ENCODE measurements at regions not wholly inside any gene's neighbourhood (a gene's known extent, or its start where the extent isn't known, plus 50 kb on each side); places are given as distances from the start of the nearest gene placed in this dataset.

GRCh38 chr4:81743731-81744435 is 272.2 kb upstream of the RASGEF1B start:
- DNase-seq = no peak
- no peaks in the 10 kb centered on the region for H3K36me3 ChIP-seq (replicated peaks in 1 of 2; ENCODE audit: control insufficient read depth in 1 of 2, insufficient read depth in 2 of 2, low read length in 2 of 2)
- no peaks in the 10 kb centered on the region for H3K79me2 ChIP-seq (ENCODE audit: insufficient read depth, low read length)
- H3K27ac Mint-ChIP-seq = peak overlapping the region in 3 of 7 donors; percentile 3 to 42 (median 13)
- H3K36me3 Mint-ChIP-seq = no peaks in the 10 kb centered on the region
- H3K4me2 ChIP-seq (replicated peaks; ENCODE audit: extremely low read depth, low read length, poor library complexity, severe bottlenecking) = no peak overlapping the region
- H3K27me3 ChIP-seq (ENCODE audit: control insufficient read depth in 2 of 2, insufficient read depth in 2 of 2, low read length in 2 of 2) = no peaks in the 10 kb centered on the region
- H3K4me1 Mint-ChIP-seq = peaks cover 38% of the 10 kb centered on the region
- H3K9me3 Mint-ChIP-seq = peaks cover 0 to 4% (median 0%) of the 10 kb centered on the region in 7 donors
- TF ChIP-seq CTCF (IDR thresholded peaks at IDR 0.05) = no peak
- no peak overlapping the region for H3K9ac ChIP-seq (ENCODE audit: insufficient read depth, low read length, poor library complexity, severe bottlenecking)
- H3K27me3 Mint-ChIP-seq (ENCODE audit: low read depth in 3 of 3) = peaks cover 0 to 2% (median 0%) of the 10 kb centered on the region in 3 donors
- H3K4me3 ChIP-seq (replicated peaks in 1 of 3; ENCODE audit: low read depth in 2 of 3, low read length in 3 of 3) = no peak overlapping the region
- H3K9me3 ChIP-seq (replicated peaks in 1 of 2; ENCODE audit: control insufficient read depth in 1 of 2, insufficient read depth in 1 of 2, low read length in 2 of 2) = no peaks in the 10 kb centered on the region
- peaks cover 29 to 38% of the 10 kb centered on the region in 2 donors for H3K4me1 ChIP-seq (ENCODE audit: control insufficient read depth in 1 of 2, insufficient read depth in 2 of 2, low read length in 2 of 2)
- intact Hi-C loops (cut with micrococcal nuclease) = no loop called here
- H4K20me1 ChIP-seq (ENCODE audit: insufficient read depth, low read length) = no peaks in the 10 kb centered on the region
- 84% methylated on average over 9 of the region's 9 CpGs for WGBS (ENCODE audit: insufficient coverage)
- no peak overlapping the region for H2AFZ ChIP-seq (ENCODE audit: insufficient read depth, low read depth, low read length, poor library complexity, severe bottlenecking)
- H3K27ac ChIP-seq (ENCODE audit: low read depth in 1 of 2, low read length in 2 of 2) = no peak overlapping the region
- no peak overlapping the region for H3K4me3 Mint-ChIP-seq

- intact Hi-C loops (cut with micrococcal nuclease) = no loop called here
- Mint-ChIP-seq H3K4me3 (no peak overlapping the region), H3K4me1 (peaks cover 28% of the 10 kb centered on the region), H3K36me3 (no peaks in the 10 kb centered on the region), H3K27ac (peak overlapping the region; percentile 52 to 93 (median 79)), H3K9me3 (peaks cover 0 to 4% (median 0%) of the 10 kb centered on the region in 7 donors), H3K27me3 (ENCODE audit: low read depth in 3 of 3) (peaks cover 0 to 3% (median 2%) of the 10 kb centered on the region in 3 donors)
- H4K20me1 ChIP-seq (ENCODE audit: insufficient read depth, low read length) = no peaks in the 10 kb centered on the region
- peak overlapping the region; percentile 20 for H3K4me2 ChIP-seq (replicated peaks; ENCODE audit: extremely low read depth, low read length, poor library complexity, severe bottlenecking)
- no peak overlapping the region for H3K4me3 ChIP-seq (replicated peaks in 1 of 3; ENCODE audit: low read depth in 2 of 3, low read length in 3 of 3)
- no peaks in the 10 kb centered on the region for H3K36me3 ChIP-seq (replicated peaks in 1 of 2; ENCODE audit: control insufficient read depth in 1 of 2, insufficient read depth in 2 of 2, low read length in 2 of 2)
- peaks cover 18 to 24% of the 10 kb centered on the region in 2 donors for H3K4me1 ChIP-seq (ENCODE audit: control insufficient read depth in 1 of 2, insufficient read depth in 2 of 2, low read length in 2 of 2)
- TF ChIP-seq CTCF (IDR thresholded peaks at IDR 0.05) = no peak
- H2AFZ ChIP-seq (ENCODE audit: insufficient read depth, low read depth, low read length, poor library complexity, severe bottlenecking) = no peak overlapping the region
- peak; percentile 37 to 61 (median 40) for DNase-seq
- no peaks in the 10 kb centered on the region for H3K79me2 ChIP-seq (ENCODE audit: insufficient read depth, low read length)
- H3K9ac ChIP-seq (ENCODE audit: insufficient read depth, low read length, poor library complexity, severe bottlenecking) = no peak overlapping the region
- H3K27ac ChIP-seq (ENCODE audit: low read depth in 1 of 2, low read length in 2 of 2) = peak overlapping the region; percentile 42 to 69
- no peaks in the 10 kb centered on the region for H3K27me3 ChIP-seq (ENCODE audit: control insufficient read depth in 2 of 2, insufficient read depth in 2 of 2, low read length in 2 of 2)
- H3K9me3 ChIP-seq (replicated peaks in 1 of 2; ENCODE audit: control insufficient read depth in 1 of 2, insufficient read depth in 1 of 2, low read length in 2 of 2) = no peaks in the 10 kb centered on the region
Observed at GRCh38 chr4:81740487-81740886, 268.8 kb upstream of the RASGEF1B start.

Measured in CD14-positive monocyte (primary cell).